ENCODE measurements at regions not wholly inside any gene's neighbourhood (a gene's known extent, or its start where the extent isn't known, plus 50 kb on each side); places are given as distances from the start of the nearest gene placed in this dataset.

DNA sequence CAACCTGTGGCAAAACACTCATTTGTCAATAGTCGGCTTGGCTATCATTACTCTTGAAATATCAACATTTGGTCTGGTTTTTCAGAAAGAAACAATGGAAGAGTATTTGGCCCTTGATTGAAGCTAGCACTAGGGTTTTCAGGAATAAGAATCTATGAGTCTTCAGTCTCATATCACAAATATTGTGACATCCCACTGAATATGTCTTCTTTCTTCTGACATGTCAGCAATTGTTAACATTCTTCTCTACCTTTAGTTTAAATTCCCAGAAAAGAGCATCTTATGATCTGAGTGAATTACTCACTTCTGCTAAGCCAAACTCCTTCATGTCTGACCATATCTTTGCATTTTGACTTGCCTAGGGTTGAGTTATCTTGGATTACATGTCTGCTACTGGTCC lies 435.2 kb upstream of the SEMA3D start:
- no peaks in the 10 kb centered on the region for H3K9me3 ChIP-seq (ENCODE audit: insufficient read depth, low read length, severe bottlenecking)
- no peaks in the 10 kb centered on the region for H3K79me2 ChIP-seq (ENCODE audit: insufficient read depth, low read length)
- H3K27me3 ChIP-seq (ENCODE audit: insufficient read depth, low read length, poor library complexity) = no peaks in the 10 kb centered on the region
- TF ChIP-seq, protein P1, sequence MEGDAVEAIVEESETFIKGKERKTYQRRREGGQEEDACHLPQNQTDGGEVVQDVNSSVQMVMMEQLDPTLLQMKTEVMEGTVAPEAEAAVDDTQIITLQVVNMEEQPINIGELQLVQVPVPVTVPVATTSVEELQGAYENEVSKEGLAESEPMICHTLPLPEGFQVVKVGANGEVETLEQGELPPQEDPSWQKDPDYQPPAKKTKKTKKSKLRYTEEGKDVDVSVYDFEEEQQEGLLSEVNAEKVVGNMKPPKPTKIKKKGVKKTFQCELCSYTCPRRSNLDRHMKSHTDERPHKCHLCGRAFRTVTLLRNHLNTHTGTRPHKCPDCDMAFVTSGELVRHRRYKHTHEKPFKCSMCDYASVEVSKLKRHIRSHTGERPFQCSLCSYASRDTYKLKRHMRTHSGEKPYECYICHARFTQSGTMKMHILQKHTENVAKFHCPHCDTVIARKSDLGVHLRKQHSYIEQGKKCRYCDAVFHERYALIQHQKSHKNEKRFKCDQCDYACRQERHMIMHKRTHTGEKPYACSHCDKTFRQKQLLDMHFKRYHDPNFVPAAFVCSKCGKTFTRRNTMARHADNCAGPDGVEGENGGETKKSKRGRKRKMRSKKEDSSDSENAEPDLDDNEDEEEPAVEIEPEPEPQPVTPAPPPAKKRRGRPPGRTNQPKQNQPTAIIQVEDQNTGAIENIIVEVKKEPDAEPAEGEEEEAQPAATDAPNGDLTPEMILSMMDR (IDR thresholded peaks at IDR 0.05; ENCODE audit: borderline replicate concordance, extremely low read depth, low read length, poor library complexity, severe bottlenecking) = no peak
- no peaks in the 10 kb centered on the region for H4K20me1 ChIP-seq (ENCODE audit: insufficient read depth, low read length)
- H3K4me3 ChIP-seq (ENCODE audit: low read depth in 1 of 2, low read length in 2 of 2) = no peak overlapping the region; a peak in 1 of 4 replicates
- DNase-seq = no peak
- no peak overlapping the region for H3K9ac ChIP-seq (ENCODE audit: low read depth, low read length)
- no peak overlapping the region for H2AFZ ChIP-seq (ENCODE audit: low read depth, low read length)
- no peaks in the 10 kb centered on the region for H3K36me3 ChIP-seq (ENCODE audit: insufficient read depth, low read length)
- H3K4me1 ChIP-seq (ENCODE audit: insufficient read depth, low read length) = no peaks in the 10 kb centered on the region
- no peak overlapping the region for H3K4me2 ChIP-seq (ENCODE audit: insufficient read depth, low read length)
- no peak for ATAC-seq (ENCODE audit: insufficient read depth, low read depth)
- no peak overlapping the region for H3K27ac ChIP-seq (ENCODE audit: low read length)

DNA sequence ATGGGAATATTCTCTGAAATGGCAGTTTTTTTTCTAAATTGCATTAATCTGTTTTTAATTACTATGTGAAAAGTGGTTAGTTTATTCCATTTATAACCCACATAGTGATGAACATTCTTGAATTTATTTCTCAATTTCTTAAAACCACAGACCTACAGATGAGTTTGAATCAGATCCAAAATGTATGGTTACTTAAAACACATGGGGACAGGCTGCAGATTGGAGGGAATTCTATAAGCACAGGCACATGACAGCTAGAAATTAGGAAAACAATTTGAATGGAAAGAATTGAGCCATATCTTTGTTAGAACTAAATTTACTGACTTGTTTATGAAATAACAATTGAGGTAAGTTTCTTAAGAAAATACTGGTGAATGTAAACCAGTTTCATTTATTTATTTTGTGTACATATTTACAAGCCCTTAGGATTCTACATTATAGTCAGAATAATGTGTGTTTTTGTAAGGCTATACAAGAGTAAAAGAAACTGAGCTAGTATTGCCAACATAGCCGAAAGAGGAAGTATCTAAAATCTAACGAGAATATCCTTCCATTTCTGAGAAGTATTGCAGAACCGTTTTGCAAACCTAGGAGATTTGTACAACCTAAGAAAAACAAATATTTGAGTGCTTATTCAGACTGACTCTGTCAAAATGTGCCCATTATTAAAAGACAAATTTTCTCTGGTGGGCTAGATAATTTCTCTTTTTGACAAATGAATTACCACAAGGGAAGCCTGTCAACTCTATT lies 434.3 kb upstream of the SEMA3D start:
- no peak for DNase-seq
- H3K4me1 ChIP-seq (ENCODE audit: insufficient read depth, low read length) = no peaks in the 10 kb centered on the region
- no peak overlapping the region for H3K4me3 ChIP-seq (ENCODE audit: low read depth in 1 of 2, low read length in 2 of 2)
- no peaks in the 10 kb centered on the region for H3K27me3 ChIP-seq (ENCODE audit: insufficient read depth, low read length, poor library complexity)
- TF ChIP-seq, protein P1 (IDR thresholded peaks at IDR 0.05; ENCODE audit: borderline replicate concordance, extremely low read depth, low read length, poor library complexity, severe bottlenecking) = no peak
- no peak for TF ChIP-seq EZH2 (IDR thresholded peaks at IDR 0.05; ENCODE audit: borderline replicate concordance, low read depth, low read length, severe bottlenecking)
- H3K79me2 ChIP-seq (ENCODE audit: insufficient read depth, low read length) = no peaks in the 10 kb centered on the region
- no peaks in the 10 kb centered on the region for H3K9me3 ChIP-seq (ENCODE audit: insufficient read depth, low read length, severe bottlenecking)
- no peak for ATAC-seq (ENCODE audit: insufficient read depth, low read depth)
- no peak overlapping the region for H2AFZ ChIP-seq (ENCODE audit: low read depth, low read length)
- H3K9ac ChIP-seq (ENCODE audit: low read depth, low read length) = no peak overlapping the region
- H3K36me3 ChIP-seq (ENCODE audit: insufficient read depth, low read length) = no peaks in the 10 kb centered on the region
- no peak overlapping the region for H3K4me2 ChIP-seq (ENCODE audit: insufficient read depth, low read length)
- H4K20me1 ChIP-seq (ENCODE audit: insufficient read depth, low read length) = no peaks in the 10 kb centered on the region
- no peak overlapping the region for H3K27ac ChIP-seq (ENCODE audit: low read length)

DNA sequence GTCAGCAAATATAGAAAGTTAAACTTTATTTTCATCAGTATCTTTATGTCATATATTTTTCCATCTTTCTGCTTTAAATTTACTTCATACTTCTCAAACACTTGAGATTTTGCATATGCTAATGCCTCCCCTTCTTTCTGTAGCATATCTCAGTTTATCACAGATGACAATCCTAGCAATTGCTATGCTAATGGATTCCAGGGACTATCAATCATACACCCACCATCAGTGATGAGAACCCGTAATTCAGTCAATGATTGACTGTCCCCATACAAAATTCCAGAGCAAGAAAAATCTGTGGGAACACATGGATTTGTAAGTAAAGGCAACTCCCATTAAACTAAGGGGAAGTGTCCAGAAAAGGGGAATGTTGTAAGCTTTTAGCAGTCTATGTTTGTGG lies 432.4 kb upstream of the SEMA3D start:
- Histone ChIP-seq H3K36me3 (ENCODE audit: insufficient read depth, low read length) (no peaks in the 10 kb centered on the region), H2AFZ (ENCODE audit: low read depth, low read length) (no peak overlapping the region), H3K79me2 (ENCODE audit: insufficient read depth, low read length) (no peaks in the 10 kb centered on the region), H3K27me3 (ENCODE audit: insufficient read depth, low read length, poor library complexity) (no peaks in the 10 kb centered on the region), H3K9ac (ENCODE audit: low read depth, low read length) (no peak overlapping the region), H3K9me3 (ENCODE audit: insufficient read depth, low read length, severe bottlenecking) (no peaks in the 10 kb centered on the region), H3K4me2 (ENCODE audit: insufficient read depth, low read length) (no peak overlapping the region), H4K20me1 (ENCODE audit: insufficient read depth, low read length) (no peaks in the 10 kb centered on the region), H3K27ac (ENCODE audit: low read length) (no peak overlapping the region), H3K4me3 (ENCODE audit: low read depth in 1 of 2, low read length in 2 of 2) (no peak overlapping the region), H3K4me1 (ENCODE audit: insufficient read depth, low read length) (no peaks in the 10 kb centered on the region)
- DNase-seq (no peak), ATAC-seq (ENCODE audit: insufficient read depth, low read depth) (no peak)
- TF ChIP-seq EZH2 (IDR thresholded peaks at IDR 0.05; ENCODE audit: borderline replicate concordance, low read depth, low read length, severe bottlenecking) = no peak
- TF ChIP-seq, protein P1 (IDR thresholded peaks at IDR 0.05; ENCODE audit: borderline replicate concordance, extremely low read depth, low read length, poor library complexity, severe bottlenecking) = no peak
